GM18505 (cell line): ENCODE measurements at regions not wholly inside any gene's neighbourhood (a gene's known extent, or its start where the extent isn't known, plus 50 kb on each side); places are given as distances from the start of the nearest gene placed in this dataset.

ENCODE experiments used
- ATAC-seq: cut with Tn5 transposase; IDR thresholded peaks from one replicate; pipeline ENCODE4 v1.9.1; 2021; ENCODE audit not compliant: unreplicated experiment
- POLR2A ChIP-seq: IDR thresholded peaks from 4 replicates; pipeline ENCODE4 v1.6.1; 2011; ENCODE audit warnings: borderline replicate concordance; ENCODE audit not compliant: insufficient read depth, insufficient read length; ENCODE audit errors: extremely low read depth

- ATAC-seq, result no peak
- no peak for TF ChIP-seq POLR2A
Measured at GRCh38 chr18:78071776-78072175, 822.1 kb downstream of the GALR1 start.

DNA sequence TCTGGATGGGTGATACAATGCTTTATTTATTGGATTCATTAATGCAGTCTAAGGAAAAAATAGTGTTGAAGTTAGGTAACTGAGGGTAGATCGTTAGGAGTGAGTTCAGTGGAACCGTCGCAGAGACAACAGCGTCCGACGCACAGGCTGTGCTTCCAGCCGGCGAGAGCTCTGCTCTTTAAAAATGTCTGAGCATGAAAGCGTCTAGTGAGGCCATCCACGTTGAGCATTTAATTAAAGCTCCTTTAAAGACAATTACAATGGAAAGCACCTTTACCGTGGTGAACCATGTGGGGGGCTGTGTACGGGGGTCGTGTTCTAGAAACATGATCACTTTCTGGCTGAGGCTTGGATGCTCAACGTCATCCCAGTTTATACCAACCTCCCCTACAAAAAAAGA, 822.7 kb downstream of the GALR1 start:
- TF ChIP-seq POLR2A, result no peak
- no peak for ATAC-seq

- TF ChIP-seq POLR2A, result no peak
- no peak for ATAC-seq
Measured at GRCh38 chr18:78073275-78073674, 823.6 kb downstream of the GALR1 start.

GRCh38 chr18:78074400-78075020, 824.9 kb downstream of the GALR1 start:
- ATAC-seq, result no peak

DNA sequence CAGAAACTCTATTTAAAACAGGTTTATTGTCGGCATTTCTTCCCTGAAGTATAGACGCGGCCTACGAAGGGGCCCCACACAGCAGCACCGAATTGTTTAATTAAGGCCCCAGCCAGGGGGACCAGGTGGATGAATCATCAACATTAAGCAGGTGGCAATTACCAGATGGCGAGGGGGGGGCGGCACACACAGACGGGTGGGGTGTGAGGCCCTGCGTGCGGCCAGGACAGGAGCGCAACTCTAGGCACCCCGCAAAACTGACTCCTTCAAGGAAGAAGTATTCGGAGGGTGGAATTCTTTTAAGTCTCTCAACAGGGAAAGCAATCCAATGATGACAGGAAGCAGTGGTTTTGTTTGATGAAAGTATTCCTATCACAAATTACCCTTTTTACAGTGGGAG, 830.4 kb downstream of the GALR1 start:
- no peak for ATAC-seq
- TF ChIP-seq POLR2A, result no peak

More at GRCh38 chr18:78074400-78075020, 824.9 kb downstream of the GALR1 start:
- no peak for TF ChIP-seq POLR2A

DNA sequence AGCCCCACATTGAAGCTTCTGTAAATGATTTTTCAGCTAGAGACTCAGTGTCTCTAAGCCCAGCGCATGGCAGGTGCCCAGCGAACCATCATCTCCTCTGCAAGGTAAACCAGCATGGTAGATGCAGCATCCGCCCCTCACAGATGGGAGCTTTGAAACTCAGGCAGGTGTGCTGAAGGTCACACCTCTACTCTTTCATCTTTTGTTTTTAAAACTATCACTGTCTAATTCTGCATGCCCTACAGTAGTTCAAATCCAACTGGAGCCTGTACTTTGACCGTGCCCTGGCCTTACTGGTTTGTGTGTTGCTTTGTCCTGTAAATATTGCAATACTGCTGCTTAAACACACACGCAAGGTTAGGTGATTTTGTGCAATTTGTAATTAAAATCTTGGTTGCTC, 831.1 kb downstream of the GALR1 start:
- TF ChIP-seq POLR2A, result no peak
- no peak for ATAC-seq

- TF ChIP-seq POLR2A, result no peak
- ATAC-seq, result no peak
Measured at GRCh38 chr18:78082816-78083215, 833.2 kb downstream of the GALR1 start.

DNA sequence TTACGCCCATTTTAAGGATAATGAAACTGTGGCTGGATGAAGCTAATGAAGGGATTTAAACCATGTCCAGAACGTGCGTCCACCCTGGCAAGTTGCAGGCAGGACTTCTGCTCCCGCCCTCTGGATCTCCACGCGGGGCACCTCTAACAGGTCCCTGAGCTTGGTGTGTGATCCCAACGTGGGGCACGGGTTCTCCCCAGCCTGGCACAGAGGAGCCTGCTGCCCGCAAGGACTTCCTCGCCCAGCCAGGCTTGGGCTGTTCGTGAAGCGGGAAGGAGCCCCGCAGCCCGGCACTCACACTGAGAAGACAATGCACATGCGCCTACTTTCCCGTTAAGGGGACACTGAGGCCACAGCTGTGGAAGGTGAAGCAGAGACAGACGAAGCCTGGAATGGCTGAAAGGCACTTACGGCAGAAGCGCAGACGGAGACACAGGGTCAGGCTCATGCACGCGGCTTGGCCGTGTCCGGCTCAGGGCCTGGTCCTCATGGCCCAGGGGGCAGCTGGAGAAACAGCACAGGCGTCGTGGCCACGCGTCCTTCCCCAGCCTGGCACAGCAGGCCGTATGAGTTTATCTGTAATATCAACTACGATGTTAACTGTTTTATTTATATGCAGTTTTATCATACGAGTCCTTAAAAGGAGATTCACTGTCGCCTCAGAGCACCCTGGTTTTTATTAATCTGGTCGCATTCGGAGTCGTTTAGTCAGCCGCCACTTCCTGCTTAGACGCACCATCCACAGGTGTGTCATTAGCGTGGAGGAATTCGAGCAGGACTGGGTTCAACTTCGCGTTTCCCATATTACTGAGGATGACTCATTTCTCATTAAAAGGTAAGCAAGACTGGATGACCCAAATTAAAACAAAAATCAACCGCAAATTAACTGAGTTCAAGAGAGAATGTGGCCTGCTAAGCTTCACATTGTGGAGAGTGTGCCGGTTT, 835.9 kb downstream of the GALR1 start:
- ATAC-seq, result no peak
- TF ChIP-seq POLR2A, result no peak

DNA sequence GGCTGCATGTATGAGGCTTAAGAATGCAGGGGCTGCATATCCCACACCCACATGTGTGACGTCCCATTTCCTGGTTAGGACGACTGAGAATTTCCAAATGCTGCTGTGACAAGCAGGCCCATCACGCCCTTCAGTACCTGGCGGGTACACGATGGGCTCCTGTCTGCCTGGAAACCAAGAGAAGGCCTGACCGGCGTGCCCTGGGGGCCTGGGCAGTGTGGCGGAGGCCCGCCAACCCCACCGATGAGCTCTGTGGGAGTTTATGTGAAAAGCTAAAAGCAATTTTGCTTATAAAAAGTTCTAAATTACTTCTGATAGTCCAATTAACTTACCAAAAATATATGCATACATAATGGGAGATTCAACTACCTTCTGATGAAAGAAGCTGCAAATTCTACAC, 837.3 kb downstream of the GALR1 start:
- no peak for TF ChIP-seq POLR2A

GRCh38 chr18:78087338-78087737, 837.7 kb downstream of the GALR1 start:
- no peak for TF ChIP-seq POLR2A
- no peak for ATAC-seq

More for the DNA sequence above, 837.3 kb downstream of the GALR1 start:
- ATAC-seq, result no peak

GRCh38 chr18:78090584-78090983, 840.9 kb downstream of the GALR1 start:
- no peak for ATAC-seq
- TF ChIP-seq POLR2A, result no peak

GRCh38 chr18:78092901-78093300, 843.3 kb downstream of the GALR1 start:
- no peak for TF ChIP-seq POLR2A
- ATAC-seq, result no peak

- no peak for ATAC-seq
- no peak for TF ChIP-seq POLR2A
Measured at GRCh38 chr18:78099979-78100588, 850.4 kb downstream of the GALR1 start.
